HAP-1 (cell line): ENCODE measurements at regions not wholly inside any gene's neighbourhood (a gene's known extent, or its start where the extent isn't known, plus 50 kb on each side); places are given as distances from the start of the nearest gene placed in this dataset.
"Not testable (repeated sequence)": the region's sequence is repeated elsewhere in the genome, so short reads cannot be mapped to it uniquely, and the experiment has no call there.

Source experiments
- DNase-seq, 2 experiments: peaks; one replicate each; pipeline ENCODE4 v3.0.0-alpha.2; 2016 to 2020; ENCODE audit warnings: low spot score in 2 of 2
- H3K27me3 ChIP-seq: fragments of 250-450 bp; sonication (Bioruptor Pico); 2 replicates; pipeline ENCODE4 v1.5.1; 2020; ENCODE audit warnings: low read depth, mild to moderate bottlenecking, moderate library complexity
- H3K36me3 ChIP-seq: fragments of 250-450 bp; sonication (Bioruptor Pico); replicated peaks from 2 replicates; pipeline ENCODE4 v1.5.1; 2020; ENCODE audit warnings: mild to moderate bottlenecking
- H3K4me1 ChIP-seq: fragments of 250-450 bp; sonication (Bioruptor Pico); 2 replicates; pipeline ENCODE4 v1.5.1; 2020; ENCODE audit warnings: mild to moderate bottlenecking
- H3K4me3 ChIP-seq: fragments of 250-450 bp; sonication (Bioruptor Pico); 2 replicates; pipeline ENCODE4 v1.5.1; 2020; ENCODE audit warnings: mild to moderate bottlenecking, moderate library complexity
- H3K9me3 ChIP-seq: fragments of 250-450 bp; sonication (Bioruptor Pico); 2 replicates; pipeline ENCODE4 v1.5.1; 2020; ENCODE audit warnings: mild to moderate bottlenecking, moderate library complexity
- in situ Hi-C: fragments of 300-500 bp; cut with MboI; formaldehyde crosslinking; loops from 3 replicates; pipeline ENCODE4 v1.14.3; 2020; ENCODE audit warnings: low sequenced_read_pairs, inconsistent platforms, mixed read lengths

DNA sequence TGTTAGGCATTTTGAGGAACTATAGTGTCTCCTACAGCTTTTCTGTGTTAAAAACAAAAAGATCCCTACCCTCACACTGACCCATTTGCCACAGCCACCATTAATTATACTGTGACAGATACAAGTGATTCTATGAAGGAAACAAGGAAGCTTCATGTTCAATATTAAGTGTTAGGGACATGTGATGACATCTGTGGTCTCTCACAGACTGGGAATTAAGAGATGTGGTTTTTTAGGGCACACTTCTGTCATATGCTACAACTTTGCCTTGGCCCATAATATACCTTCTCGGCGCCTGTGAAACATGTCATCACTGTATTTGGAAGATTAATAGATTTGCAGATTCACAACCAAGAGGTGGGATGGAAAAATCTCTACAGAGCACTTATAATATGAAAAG is 102.9 kb upstream of the TCF21 start:
- Histone ChIP-seq H3K4me3 (no peak overlapping the region), H3K4me1 (no peaks in the 10 kb centered on the region), H3K36me3 (no peaks in the 10 kb centered on the region), H3K27me3 (0 out of 2 replicates have a peak, but pooled peaks cover 5% of the 10 kb centered on the region), H3K9me3 (no peaks in the 10 kb centered on the region)
- in situ Hi-C loops: no loop called here
- DNase-seq: no peak

DNA sequence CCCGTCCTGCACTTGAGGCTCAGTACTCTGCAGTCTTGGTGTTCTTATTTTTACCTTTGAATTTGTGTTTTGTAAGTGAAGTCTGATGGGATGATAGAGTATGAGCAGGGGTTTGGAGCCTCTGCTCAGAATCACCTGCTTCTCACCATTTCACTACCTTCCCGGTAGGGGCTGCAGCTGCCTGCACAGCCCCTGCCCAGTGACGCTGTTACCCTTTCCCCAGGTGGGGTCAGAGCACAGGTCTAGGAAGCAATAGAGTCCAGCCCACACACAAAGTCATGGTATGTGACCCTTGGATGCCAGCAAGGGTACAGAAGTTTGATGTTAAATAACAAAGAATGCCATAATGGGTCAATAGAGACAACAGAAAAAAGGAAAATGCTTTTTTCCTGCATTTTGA is 101.8 kb upstream of the TCF21 start:
- in situ Hi-C loops: no loop called here

GRCh38 chr6:133787859-133788505 is 100.9 kb upstream of the TCF21 start:
- no peak for DNase-seq
- Histone ChIP-seq H3K4me3 (no peak overlapping the region), H3K9me3 (no peaks in the 10 kb centered on the region), H3K36me3 (no peaks in the 10 kb centered on the region), H3K4me1 (no peaks in the 10 kb centered on the region), H3K27me3 (0 out of 2 replicates have a peak, but pooled peaks cover 5% of the 10 kb centered on the region)
- in situ Hi-C loops: no loop called here

More for the DNA sequence above, 101.8 kb upstream of the TCF21 start:
- no peak overlapping the region for H3K4me3 ChIP-seq
- H3K27me3 ChIP-seq: 0 out of 2 replicates have a peak, but pooled peaks cover 5% of the 10 kb centered on the region
- no peaks in the 10 kb centered on the region for H3K9me3 ChIP-seq
- H3K36me3 ChIP-seq: no peaks in the 10 kb centered on the region
- no peak for DNase-seq
- no peaks in the 10 kb centered on the region for H3K4me1 ChIP-seq

GRCh38 chr6:133788556-133788955 is 100.4 kb upstream of the TCF21 start:
- H3K4me1 ChIP-seq: no peaks in the 10 kb centered on the region
- H3K4me3 ChIP-seq: no peak overlapping the region
- H3K36me3 ChIP-seq: no peaks in the 10 kb centered on the region
- H3K9me3 ChIP-seq: no peaks in the 10 kb centered on the region
- DNase-seq: no peak
- in situ Hi-C loops: no loop called here
- 0 out of 2 replicates have a peak, but pooled peaks cover 5% of the 10 kb centered on the region for H3K27me3 ChIP-seq

DNA sequence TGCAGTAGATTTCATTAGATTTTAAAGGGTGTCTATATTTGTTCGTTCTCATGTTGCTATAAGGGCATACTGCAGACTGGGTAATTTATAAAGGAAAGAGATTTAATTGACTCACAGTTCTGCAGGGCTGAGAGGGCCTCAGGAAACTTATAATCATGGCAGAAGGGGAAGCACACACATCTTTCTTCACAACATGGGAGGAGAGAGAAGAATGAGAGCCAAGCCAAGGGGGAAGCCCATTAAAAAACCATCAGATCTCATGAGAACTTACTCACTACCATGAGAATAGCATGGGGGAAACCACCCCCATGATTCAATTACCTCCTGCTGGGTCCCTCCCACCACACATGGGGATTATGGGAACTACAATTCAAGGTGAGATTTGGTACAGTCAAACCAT is 99.5 kb upstream of the TCF21 start:
- H3K9me3 ChIP-seq, H3K36me3 ChIP-seq, DNase-seq, H3K27me3 ChIP-seq, in situ Hi-C loops, H3K4me3 ChIP-seq, H3K4me1 ChIP-seq: not testable (repeated sequence)

- H3K27me3 ChIP-seq, DNase-seq, H3K4me3 ChIP-seq, H3K9me3 ChIP-seq, in situ Hi-C loops, H3K36me3 ChIP-seq, H3K4me1 ChIP-seq: not testable (repeated sequence)
Measured at GRCh38 chr6:133790756-133791155, 98.2 kb upstream of the TCF21 start.

GRCh38 chr6:133795051-133795450 is 93.9 kb upstream of the TCF21 start:
- H3K36me3 ChIP-seq, H3K9me3 ChIP-seq, in situ Hi-C loops, DNase-seq, H3K4me3 ChIP-seq, H3K27me3 ChIP-seq, H3K4me1 ChIP-seq: not testable (repeated sequence)

GRCh38 chr6:133796235-133796634 is 92.7 kb upstream of the TCF21 start:
- no peak for DNase-seq
- Histone ChIP-seq H3K27me3 (no peaks in the 10 kb centered on the region), H3K9me3 (no peaks in the 10 kb centered on the region), H3K4me3 (no peak overlapping the region), H3K36me3 (no peaks in the 10 kb centered on the region), H3K4me1 (no peaks in the 10 kb centered on the region)
- in situ Hi-C loops: no loop called here

DNA sequence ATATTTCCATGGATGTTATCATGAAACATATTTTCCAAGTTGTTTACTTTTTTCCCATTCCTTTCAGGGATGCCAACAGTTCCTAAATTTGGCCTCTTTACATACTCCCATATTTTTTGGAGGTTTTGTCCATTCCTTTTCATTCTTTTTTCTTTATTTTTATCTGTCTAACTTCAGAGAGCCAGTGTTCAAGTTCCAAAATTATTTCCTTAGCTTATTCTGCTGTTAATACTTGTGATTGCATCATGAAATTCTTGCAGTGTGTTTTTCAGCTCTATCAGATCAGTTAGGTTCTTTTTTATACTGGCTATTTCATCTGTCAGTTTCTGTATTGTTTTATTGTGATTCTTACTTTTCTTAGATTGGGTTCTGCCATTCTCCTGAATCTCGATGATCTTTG is 89.9 kb upstream of the TCF21 start:
- no peaks in the 10 kb centered on the region; the same call in 1 of the 2 replicates for H3K27me3 ChIP-seq
- H3K36me3 ChIP-seq: no peaks in the 10 kb centered on the region
- no peak overlapping the region for H3K4me3 ChIP-seq
- in situ Hi-C loops: no loop called here
- DNase-seq: no peak
- no peaks in the 10 kb centered on the region for H3K4me1 ChIP-seq
- H3K9me3 ChIP-seq: no peaks in the 10 kb centered on the region

- in situ Hi-C loops: no loop called here
- H3K36me3 ChIP-seq: no peaks in the 10 kb centered on the region
- DNase-seq: no peak
- no peaks in the 10 kb centered on the region for H3K9me3 ChIP-seq
- no peaks in the 10 kb centered on the region; the same call in none of the 2 replicates for H3K27me3 ChIP-seq
- H3K4me1 ChIP-seq: no peaks in the 10 kb centered on the region
- H3K4me3 ChIP-seq: no peak overlapping the region
Measured at GRCh38 chr6:133802861-133803260, 86.1 kb upstream of the TCF21 start.

DNA sequence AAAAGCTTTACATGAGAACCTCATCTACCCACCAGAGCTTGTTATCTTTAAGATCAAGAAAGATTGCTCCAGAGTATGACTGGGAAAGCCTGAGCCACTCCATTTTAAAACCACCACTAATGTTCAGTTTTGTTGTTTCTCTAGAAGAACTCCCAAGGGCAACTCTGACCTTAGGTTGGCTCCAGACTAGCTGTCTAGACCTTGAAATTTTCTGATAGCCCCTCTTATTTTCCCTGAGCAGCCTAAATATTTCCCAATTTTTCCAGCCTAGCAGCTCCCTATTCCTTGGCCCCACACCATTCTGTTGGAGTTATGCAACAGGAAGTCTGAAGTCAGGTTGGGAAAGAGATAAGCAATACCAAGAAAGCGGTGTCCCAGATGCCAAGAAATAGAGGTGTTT is 84.6 kb upstream of the TCF21 start:
- no peaks in the 10 kb centered on the region for H3K9me3 ChIP-seq
- no peak overlapping the region for H3K4me3 ChIP-seq
- no peaks in the 10 kb centered on the region; the same call in none of the 2 replicates for H3K27me3 ChIP-seq
- no peaks in the 10 kb centered on the region for H3K36me3 ChIP-seq
- DNase-seq: no peak
- in situ Hi-C loops: no loop called here
- H3K4me1 ChIP-seq: no peaks in the 10 kb centered on the region

- Histone ChIP-seq H3K4me1 (no peaks in the 10 kb centered on the region), H3K27me3 (no peaks in the 10 kb centered on the region; the same call in none of the 2 replicates), H3K4me3 (no peak overlapping the region), H3K9me3 (no peaks in the 10 kb centered on the region), H3K36me3 (no peaks in the 10 kb centered on the region)
- no peak for DNase-seq
- in situ Hi-C loops: no loop called here
Measured at GRCh38 chr6:133805876-133806275, 83.0 kb upstream of the TCF21 start.

DNA sequence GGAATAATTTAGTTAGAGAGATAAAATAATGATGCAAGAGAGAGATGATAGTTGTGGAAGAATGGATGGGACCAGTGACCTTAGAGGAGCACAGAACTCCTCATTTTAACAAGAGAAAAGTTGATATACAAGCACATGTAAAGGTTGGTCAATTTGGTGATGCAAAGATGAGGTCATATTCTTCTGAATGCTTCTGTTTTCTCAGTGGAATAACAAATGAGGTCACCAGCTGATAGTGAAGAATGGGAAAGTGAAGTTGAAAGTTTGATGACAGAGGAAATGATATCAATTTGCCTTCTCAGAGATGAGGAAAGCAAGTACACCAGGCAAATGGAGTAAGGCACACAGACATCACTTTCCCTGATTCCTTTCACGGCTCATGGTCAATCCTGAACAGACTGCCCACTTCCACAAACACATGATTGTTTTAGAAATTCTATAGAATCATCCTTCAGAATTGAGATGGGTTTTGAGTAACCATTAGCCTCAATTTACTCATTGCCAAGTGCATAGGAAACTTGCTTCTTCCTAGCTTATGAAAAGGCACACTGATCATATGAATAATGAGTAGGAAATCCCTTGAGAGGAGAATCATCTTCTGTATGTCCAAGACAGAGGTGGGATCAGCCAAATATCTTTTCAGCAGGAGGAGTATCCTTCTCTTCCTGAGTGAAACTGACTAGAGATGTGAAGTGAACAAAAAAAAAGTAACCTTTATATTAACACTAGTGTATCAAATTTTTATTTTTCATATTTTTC is 82.4 kb upstream of the TCF21 start:
- in situ Hi-C loops: no loop called here
- no peaks in the 10 kb centered on the region for H3K9me3 ChIP-seq
- H3K4me3 ChIP-seq: no peak overlapping the region

DNA sequence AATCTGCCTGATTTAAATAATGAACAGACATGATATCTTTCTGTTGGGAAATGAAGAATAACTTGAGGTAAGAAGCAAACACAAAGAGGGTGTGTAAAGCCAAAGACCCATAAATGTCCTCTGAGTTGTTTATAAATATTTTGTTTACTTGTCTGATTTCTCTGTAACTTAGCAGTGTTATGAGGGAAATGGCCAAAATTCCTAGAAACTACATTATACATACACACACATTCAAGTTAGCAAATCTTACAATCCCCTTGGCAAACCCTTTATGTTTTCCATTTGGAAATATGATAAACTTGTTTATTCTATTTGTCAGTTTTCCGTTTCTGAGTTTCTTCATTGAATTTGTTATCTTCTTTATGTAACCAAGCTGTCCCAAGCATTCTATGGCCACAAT is 81.4 kb upstream of the TCF21 start:
- DNase-seq: no peak
- in situ Hi-C loops: no loop called here

More for the DNA sequence above, 82.4 kb upstream of the TCF21 start:
- Histone ChIP-seq H3K27me3 (no peaks in the 10 kb centered on the region; the same call in none of the 2 replicates), H3K36me3 (no peaks in the 10 kb centered on the region), H3K4me1 (no peaks in the 10 kb centered on the region)
- DNase-seq: no peak

More for the DNA sequence above, 81.4 kb upstream of the TCF21 start:
- Histone ChIP-seq H3K9me3 (no peaks in the 10 kb centered on the region), H3K4me3 (no peak overlapping the region), H3K36me3 (no peaks in the 10 kb centered on the region), H3K27me3 (no peaks in the 10 kb centered on the region; the same call in none of the 2 replicates), H3K4me1 (no peaks in the 10 kb centered on the region)
